GM21576 (cell line): ENCODE measurements at regions not wholly inside any gene's neighbourhood (a gene's known extent, or its start where the extent isn't known, plus 50 kb on each side); places are given as distances from the start of the nearest gene placed in this dataset.
A peak's percentile ranks its signal among the peaks of the same experiment; 100 is the strongest.
"Not testable (repeated sequence)": the region's sequence is repeated elsewhere in the genome, so short reads cannot be mapped to it uniquely, and the experiment has no call there.

Experiments used
- ATAC-seq: cut with Tn5 transposase; IDR thresholded peaks from one replicate; pipeline ENCODE4 v1.9.1; 2021; ENCODE audit warnings: mild to moderate bottlenecking, moderate library complexity; ENCODE audit not compliant: unreplicated experiment

- no peak for ATAC-seq
Measured at GRCh38 chr20:28562510-28562898, 2695.0 kb upstream of the DEFB115 start.

GRCh38 chr20:28562899-28563521, 2694.5 kb upstream of the DEFB115 start:
- not testable (repeated sequence) for ATAC-seq

GRCh38 chr20:28564024-28564423, 2693.4 kb upstream of the DEFB115 start:
- not testable (repeated sequence) for ATAC-seq

GRCh38 chr20:28564688-28565463, 2692.6 kb upstream of the DEFB115 start:
- ATAC-seq, result not testable (repeated sequence)

GRCh38 chr20:28575991-28576390, 2681.5 kb upstream of the DEFB115 start:
- ATAC-seq, result not testable (repeated sequence)

- not testable (repeated sequence) for ATAC-seq
Measured at GRCh38 chr20:28591680-28592079, 2665.8 kb upstream of the DEFB115 start.

GRCh38 chr20:28593383-28593782, 2664.1 kb upstream of the DEFB115 start:
- ATAC-seq, result not testable (repeated sequence)

GRCh38 chr20:28594476-28594875, 2663.0 kb upstream of the DEFB115 start:
- not testable (repeated sequence) for ATAC-seq

GRCh38 chr20:28602006-28602402, 2655.5 kb upstream of the DEFB115 start:
- ATAC-seq, result not testable (repeated sequence)

GRCh38 chr20:28602403-28603217, 2654.9 kb upstream of the DEFB115 start:
- peak; percentile 98 for ATAC-seq

GRCh38 chr20:28603218-28603577, 2654.3 kb upstream of the DEFB115 start:
- not testable (repeated sequence) for ATAC-seq

GRCh38 chr20:28616354-28616753, 2641.1 kb upstream of the DEFB115 start:
- ATAC-seq, result no peak

- not testable (repeated sequence) for ATAC-seq
Measured at GRCh38 chr20:28619956-28620651, 2637.4 kb upstream of the DEFB115 start.

- not testable (repeated sequence) for ATAC-seq
Measured at GRCh38 chr20:28625112-28625511, 2632.4 kb upstream of the DEFB115 start.

- not testable (repeated sequence) for ATAC-seq
Measured at GRCh38 chr20:28640831-28641230, 2616.6 kb upstream of the DEFB115 start.
